A549 (cell line): ENCODE measurements at regions not wholly inside any gene's neighbourhood (a gene's known extent, or its start where the extent isn't known, plus 50 kb on each side); places are given as distances from the start of the nearest gene placed in this dataset.

Experiments used
- CHD2 ChIP-seq: fragments of 150-350 bp; IDR thresholded peaks from 2 replicates; pipeline ENCODE4 v1.6.1; 2014; ENCODE audit warnings: low read length; ENCODE audit not compliant: partially characterized antibody
- CHD4 ChIP-seq: fragments of 200-600 bp; sonication (generic); IDR thresholded peaks from 2 replicates; pipeline ENCODE4 v1.6.1; 2016; ENCODE audit warnings: antibody characterized with exemption, mild to moderate bottlenecking, borderline replicate concordance
- CTCF ChIP-seq: fragments of >200 bp; sonication (Bioruptor Twin); formaldehyde crosslinking; IDR thresholded peaks from 3 replicates; pipeline ENCODE4 v1.5.1; 2016
- EHF ChIP-seq: fragments of 250-450 bp; sonication (Bioruptor Pico); IDR thresholded peaks from 2 replicates; pipeline ENCODE4 v1.5.0; 2020; ENCODE audit warnings: mild to moderate bottlenecking
- POLR2A ChIP-seq: IDR thresholded peaks from 2 replicates; pipeline ENCODE4 v1.6.1; 2012; ENCODE audit warnings: mild to moderate bottlenecking, low read length
- POLR2AphosphoS2 ChIP-seq: conservative IDR thresholded peaks from 2 replicates; pipeline ENCODE4 v1.6.1; 2012; ENCODE audit warnings: low read length, improper control_type of control experiment, inconsistent platforms
- REST ChIP-seq: fragments of 200-600 bp; sonication (generic); IDR thresholded peaks from 2 replicates; pipeline ENCODE4 v1.6.1; 2016; ENCODE audit warnings: antibody characterized with exemption, mild to moderate bottlenecking, moderate library complexity
- ZFP36 ChIP-seq: fragments of 450-650 bp; IDR thresholded peaks from 2 replicates; pipeline ENCODE4 v1.6.1; 2014; ENCODE audit warnings: borderline replicate concordance; ENCODE audit not compliant: partially characterized antibody

- no peak for TF ChIP-seq CTCF
- TF ChIP-seq REST, result no peak
- TF ChIP-seq EHF (CRISPR knock-in tag), result no peak
- TF ChIP-seq POLR2A, result no peak
- no peak for TF ChIP-seq POLR2AphosphoS2
- TF ChIP-seq CHD4, result no peak
- no peak for TF ChIP-seq CHD2
- TF ChIP-seq ZFP36, result no peak
Measured at GRCh38 chr4:128707864-128708263, 101.6 kb upstream of the JADE1 start.
